ENCODE measurements at regions not wholly inside any gene's neighbourhood (a gene's known extent, or its start where the extent isn't known, plus 50 kb on each side); places are given as distances from the start of the nearest gene placed in this dataset.

DNA sequence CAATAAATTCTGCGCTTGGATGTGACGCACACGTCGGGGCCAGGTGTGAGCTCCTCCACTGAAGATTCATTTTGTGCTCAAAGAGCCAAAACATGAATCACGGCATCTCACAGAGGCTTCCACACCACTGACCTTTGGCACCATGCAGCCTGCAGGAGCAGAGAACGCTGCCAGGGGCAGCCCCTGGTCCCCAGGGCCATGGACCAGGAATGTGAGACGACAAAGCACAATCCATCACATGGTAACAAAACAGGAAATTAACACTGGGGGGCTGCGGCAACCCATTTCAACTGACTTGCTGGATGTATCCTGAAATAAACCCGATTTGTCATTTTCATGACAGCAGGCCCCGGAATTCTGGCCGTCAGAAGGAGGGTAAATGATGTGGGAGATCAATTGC, 167.5 kb upstream of the IGF1R start:
- DNase-seq = no peak

DNA sequence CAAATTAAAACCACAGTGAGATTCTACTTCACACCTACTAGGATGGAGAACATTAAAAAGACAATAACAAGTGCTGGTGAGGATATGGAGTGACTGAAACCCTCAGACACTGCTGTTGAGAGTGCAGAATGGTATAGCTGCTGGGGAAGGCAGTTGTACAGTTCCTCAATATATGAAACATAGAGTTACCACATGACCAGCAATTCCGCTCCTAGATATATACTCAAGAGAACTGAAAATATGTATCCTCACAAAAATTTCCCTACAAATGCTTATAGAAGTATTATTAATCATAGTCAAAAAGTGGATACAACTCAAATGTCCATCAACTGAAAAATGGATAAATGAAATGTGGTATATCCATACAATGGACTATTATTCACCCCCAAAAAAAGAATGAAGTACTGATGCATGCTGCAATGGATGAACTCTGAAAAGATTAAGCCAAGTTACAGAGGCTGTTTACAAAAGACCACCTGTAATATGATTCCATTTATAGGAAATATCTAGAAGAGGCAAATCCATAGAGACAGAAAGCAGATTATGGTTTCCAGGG, 164.7 kb upstream of the IGF1R start:
- no peak for DNase-seq

DNA sequence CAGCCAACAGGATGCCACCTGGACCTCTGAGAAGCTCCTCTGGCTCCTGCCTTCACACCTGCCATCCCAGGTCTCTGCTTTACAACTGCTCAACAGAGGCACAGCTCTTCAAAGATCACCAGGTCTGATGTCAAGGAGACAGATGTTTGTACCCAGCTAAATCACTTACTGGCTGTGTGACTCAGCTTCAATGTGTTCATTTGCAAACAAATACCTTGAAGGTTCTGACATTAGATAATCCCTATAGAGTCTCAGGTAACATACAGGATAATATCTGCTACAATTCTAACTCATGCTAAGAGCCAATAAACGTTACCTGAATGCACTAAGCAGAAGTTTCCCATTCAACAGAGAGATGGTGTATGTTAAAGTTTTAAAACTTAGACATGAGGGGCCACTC, 163.4 kb upstream of the IGF1R start:
- no peak for DNase-seq

DNA sequence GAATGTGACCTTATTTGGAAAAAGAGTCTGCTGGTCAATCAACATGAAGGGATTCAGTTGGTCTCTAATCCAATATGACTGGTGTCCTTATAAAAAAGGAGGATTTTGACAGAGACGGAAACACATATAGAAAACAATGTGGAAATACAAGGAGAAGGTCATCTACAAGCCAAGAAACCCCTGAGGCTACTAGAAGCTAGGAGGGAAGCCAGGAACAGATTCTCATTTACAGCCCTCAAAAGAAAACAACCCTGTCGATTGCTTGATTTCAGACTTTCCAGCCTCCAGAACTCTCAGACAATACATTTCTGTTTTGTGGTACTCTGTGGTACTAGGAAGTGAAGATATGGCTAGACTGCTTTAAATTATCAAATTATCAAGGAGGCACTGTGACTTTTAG, 162.9 kb upstream of the IGF1R start:
- no peak for DNase-seq

DNA sequence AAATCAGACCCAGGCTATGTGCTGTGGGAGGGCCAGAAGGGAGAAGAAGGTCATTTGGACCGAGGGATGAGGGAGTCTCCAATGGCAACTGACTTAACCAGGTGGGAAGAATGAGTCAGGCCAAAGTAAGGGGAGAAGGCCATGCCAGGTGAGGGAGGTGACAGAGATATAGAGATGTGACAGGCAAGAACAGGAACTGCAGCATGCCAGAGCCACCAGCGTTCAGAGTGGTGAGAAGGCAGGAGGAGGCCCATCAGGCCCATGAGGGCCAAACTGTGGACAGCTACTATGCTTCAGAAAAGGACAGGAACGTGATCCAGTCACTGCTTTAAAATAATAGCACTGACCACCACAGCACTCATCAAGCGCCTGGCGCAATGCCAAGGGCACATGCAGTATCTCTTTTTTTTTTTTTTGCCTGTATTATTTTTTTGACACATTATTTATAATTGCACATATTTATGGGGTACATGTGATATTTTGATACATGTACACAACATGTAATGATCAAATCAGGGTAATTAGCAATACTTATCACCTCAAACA, 154.3 kb upstream of the IGF1R start:
- DNase-seq = no peak

DNA sequence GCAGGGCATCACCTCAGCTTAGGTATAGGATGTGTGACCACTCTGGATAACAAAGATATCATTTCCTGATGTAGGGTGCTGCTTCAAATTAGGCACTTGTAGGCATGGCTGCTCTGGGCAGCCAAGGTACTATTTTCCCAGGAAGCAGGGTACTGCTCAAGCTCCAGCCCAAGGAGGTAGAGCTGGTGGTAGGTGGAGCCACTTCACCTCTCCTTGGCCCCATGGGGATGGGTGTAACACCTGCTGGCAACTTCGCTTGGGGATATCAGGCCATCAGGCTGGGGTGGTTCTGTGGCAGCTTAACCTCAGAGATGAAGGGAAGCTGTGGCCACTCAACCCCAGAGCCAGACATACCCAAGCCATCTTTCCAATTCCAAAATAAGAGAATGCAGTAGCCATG, 147.1 kb upstream of the IGF1R start:
- no peak for DNase-seq

DNA sequence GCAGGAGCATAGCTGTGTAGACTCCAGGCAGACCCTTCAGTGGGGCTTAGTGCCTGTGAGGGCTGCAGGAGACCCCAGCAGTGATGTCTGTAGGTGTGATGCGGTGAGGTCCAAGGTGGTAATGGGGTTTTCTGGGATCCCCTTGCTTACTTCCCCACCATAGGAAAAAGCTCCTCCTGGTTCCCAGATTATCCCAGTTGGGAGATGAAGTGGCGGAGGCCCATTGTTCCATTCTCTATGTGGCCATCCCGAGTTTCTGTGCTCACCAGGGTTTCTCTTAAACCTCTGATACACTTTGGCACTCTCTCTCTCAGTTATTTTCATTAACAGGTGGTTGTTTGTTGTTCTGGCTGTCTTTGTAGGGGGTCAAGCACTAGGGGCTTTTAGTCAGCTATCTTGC, 146.7 kb upstream of the IGF1R start:
- no peak for DNase-seq

DNA sequence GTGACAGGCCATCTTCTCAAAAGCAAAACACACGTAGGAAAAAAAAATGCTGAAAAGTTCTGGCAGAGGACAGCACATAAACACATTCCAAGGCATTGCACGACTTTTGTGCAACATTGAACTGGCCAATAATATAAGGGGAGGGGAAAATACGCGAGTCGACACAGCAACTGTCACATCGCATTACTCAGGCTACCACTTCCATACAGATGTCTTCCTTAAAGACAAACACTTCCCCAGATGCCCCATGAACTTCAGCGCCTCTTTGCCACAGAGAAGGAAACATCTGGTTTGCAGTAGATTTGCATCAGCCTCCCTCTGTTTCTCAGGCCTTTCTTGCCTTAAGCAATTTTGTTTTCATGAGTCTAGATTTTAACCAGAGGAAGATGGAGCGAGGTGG, 144.4 kb upstream of the IGF1R start:
- DNase-seq = peak; percentile 63

DNA sequence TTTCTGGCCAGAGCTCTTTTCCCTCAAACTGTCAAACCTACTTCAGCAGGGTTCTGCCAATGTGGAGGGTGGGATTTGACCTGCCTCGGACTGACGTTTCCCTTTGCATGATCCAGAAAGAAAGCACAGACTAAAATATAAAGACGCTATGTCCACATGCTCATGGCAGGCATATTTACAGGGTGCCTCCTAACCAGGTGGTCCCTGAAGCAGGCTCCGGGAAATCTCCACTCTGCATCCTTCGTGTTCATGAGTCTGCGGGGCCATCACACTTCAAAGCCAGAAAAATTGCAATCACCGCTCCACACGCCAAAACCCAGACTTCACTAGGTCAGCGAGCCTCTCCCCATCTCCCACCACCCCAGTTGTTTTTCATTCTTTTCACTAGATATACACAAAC, 143.3 kb upstream of the IGF1R start:
- DNase-seq = no peak

DNA sequence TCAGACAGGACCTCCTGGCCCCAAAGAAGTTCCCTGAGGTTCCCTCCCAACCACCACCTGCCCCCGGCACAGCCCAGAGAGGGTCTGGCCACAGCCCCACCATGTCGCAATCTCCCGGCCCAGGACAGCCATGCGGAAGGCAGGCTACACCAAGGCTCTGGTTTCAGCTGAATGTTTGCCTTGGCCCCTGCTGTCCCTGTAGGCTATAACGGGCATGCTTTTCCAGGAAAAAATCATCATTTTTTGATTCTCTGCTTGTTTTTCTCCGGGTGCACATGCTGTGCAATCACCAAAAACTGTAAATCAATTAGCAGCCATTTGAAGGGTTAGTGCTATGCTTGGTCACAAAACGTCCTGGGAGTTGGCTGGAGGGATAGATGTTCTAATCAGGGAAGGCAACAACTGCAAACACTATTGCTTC, 142.7 kb upstream of the IGF1R start:
- DNase-seq = no peak

DNA sequence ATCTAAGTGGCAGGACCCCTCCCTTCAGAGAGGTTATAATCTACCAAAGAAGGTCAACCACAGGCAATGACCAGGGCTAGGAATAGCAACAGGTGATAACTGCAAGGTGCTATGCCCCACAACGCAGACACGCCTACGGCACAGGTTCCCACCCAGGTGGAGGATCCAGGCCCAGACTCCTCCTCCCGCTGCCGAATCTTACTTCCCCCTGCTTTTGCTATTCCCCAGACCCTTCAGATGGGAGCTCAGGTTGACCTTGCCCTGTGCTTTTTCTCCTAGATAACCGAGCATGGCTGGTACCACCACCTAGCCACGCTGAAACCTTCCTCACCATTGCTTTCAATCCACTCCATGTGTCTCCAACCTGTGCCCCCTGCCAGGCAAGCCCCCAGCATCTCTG, 142.2 kb upstream of the IGF1R start:
- DNase-seq = no peak

DNA sequence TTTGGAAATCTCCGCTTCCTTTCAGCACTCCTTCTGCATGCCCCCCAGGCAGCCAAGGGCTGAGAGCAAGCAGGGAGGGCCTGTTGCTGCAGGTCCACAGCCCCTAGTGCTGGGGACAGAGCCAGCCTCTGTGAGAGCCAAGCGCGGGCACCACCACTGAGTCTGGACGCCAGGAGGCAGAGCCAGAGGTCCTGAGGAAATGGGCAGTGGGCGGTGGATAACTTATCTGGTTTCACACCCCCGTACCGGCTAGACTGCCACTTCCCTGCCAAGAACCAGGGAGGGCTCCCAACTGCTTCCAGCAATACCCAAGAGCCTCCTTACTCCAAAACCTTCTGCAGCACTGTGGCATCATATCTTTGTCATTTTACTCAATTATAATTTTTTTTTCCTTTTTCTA, 141.6 kb upstream of the IGF1R start:
- no peak for DNase-seq

DNA sequence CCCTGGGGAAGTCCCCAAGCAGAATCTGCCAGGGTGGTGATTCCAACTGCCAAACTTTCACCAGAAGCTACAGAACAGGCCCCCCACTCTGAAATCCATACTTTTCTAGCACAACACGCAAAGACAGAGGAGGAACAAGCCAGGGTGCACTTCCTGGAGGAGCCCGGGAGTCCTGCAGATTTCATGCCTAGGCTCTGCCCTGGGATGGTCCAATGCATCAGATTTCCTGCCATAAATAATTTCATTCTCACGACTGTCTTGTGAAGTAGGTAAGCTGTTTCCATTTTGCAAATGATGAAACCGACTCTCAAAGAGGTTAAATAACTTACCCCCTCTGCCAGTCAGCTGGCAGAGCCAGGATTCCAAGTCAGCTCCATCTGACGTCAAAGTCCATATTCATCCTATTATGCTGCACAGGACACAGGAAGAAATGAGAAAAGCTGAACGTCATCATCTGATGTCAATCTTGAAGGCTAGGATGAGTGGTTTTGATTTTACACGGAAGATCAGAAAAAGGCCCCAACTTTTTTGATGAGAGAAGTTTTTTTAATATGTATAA, 134.8 kb upstream of the IGF1R start:
- DNase-seq = no peak

DNA sequence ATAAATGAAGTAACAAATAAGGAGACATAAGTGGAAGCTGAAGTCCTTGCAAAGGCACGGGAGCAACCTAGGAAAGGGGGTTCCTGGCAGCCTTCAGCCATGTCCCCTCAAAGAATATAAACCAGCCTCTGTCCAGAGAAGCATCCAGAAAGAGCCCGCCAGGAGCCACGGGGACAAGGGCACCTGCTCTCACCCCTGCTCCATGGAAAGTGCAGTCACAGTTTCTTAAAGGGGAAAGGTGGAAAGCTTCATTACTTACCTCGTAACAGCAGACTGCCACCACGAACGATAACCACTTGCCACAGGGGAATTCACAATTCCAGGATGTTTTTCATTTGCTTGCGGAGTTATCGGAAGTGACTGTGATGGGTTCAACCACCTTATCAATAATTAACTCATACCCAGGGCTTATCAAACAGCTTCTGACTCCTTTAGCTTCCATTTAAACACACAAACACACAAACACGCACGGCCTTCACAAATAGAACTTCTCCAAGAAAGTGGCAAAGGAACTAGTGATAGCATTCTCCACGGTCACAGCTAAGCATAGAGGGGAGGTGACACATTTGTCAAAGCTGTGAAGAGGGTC, 134.2 kb upstream of the IGF1R start:
- DNase-seq = no peak

DNA sequence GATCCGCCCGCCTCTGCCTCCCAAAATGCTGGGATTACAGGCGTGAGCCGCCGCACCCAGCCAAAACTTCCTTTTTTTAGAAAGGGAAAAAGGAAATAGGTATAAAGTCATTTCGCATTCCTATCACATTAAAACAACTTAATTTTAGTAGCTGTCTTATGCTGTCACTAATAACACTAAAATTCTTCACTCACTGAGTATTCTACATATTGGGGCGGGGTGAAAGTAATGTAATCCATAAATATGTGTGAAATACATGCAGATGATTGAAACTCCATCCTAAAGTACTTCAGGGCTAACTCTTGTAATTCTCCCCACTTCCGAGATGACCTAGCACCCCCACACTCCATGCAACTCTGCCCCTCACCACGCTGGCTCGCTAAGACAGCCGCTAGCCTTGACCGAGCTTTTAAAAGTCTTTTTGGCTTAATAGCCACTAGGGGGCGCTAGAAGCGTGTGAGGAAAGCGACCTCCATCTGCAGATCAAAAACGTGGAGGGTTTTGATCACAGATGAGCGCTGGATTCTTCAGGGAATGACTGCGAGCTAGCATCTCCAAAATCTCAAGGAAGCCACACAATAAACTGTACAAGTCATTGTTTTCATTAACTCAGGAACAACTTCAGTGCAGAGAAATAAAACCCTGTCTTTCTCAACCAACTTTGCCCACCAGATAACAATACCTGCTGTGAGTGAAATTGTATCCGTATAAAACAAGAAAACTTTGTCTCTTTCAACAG, 129.3 kb upstream of the IGF1R start:
- DNase-seq = peak; percentile 68

DNA sequence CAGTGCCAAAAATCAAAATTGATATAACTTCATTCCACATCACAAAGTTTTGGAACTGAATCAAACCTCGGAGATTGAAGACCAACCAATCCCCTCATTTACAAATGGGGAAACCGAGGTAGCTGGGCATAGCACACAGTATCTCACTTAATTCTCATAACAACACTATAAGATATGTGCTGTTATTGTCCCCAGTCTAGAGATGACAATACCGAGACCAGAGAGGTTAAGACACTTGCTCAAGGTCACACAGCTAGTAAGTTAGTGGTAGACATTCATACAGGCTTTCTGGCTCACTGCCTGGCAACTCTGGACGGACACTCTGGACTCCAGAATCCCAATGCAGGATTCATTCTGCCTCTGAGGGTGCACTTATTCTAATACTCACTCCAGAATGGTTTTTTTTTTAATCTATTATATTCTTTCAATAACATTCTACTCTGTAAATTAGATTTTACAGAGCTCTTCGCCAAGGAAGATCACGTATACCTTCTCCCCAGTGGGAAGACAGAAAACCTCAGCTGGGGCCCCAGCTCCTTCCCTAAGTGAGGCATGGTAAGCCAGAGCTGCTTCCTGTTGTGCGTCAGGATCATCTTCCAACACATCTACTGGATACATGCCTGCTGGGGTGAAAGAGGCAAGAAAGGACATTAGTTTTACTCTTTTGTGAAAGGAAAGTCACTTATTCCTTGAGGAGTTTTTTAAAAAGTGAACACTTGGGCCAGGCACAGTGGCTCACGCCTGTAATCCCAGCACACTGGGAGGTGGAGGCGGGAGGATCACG, 128.4 kb upstream of the IGF1R start:
- DNase-seq = no peak

DNA sequence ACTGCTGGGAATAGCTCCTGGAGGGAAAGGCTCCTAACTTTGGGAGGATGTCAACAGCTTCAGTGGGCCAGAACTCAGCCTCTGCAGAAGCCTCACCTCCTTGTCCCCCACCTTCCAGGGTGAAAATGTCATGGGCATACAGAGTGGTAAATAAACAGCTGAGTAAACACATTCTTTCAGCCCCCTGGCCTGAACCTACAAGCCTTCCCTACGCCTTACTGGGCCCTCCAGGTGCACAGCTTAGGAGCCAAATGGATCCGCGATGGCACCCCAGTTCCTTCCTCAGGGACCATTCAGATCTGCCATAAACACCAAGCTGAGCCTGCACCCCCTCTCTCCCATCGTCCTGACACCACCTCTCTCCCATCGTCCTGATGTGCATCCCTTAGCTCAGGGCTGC, 126.2 kb upstream of the IGF1R start:
- DNase-seq = no peak

DNA sequence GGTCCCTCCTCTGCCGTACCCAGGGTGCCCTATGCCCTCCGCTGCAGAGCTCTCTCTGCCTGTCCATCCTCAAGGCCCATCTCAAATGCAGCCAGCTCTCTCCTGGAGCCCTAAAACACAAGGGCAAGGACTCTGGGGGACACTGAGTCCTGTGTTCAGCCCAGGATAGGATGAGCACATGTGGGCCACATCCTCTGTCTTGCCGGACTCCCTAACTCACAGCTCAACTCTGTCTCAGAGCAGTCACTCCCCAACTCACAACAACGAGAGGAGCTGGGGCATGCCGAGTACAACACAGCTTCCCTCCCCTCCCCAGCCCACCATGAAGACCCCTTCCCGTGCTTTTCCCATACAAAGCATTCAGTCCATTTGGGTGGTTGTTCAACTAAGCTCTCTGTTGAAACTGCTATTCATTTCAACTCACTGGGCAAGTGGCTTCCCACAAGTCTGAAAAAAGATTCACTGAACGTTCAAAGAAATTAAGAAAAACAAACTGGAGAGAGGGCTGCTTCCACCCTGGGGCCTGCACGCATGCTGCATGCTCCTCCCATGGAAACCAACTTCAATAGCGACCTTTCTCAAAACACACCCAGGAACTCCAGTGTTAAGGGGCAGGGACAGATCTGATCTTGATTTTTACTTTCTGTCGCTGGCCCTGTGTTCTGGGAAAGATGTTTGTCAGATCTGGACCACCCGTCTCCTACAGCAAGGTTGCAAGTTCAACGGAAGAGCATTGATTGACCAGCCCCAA, 124.3 kb upstream of the IGF1R start:
- DNase-seq = no peak

DNA sequence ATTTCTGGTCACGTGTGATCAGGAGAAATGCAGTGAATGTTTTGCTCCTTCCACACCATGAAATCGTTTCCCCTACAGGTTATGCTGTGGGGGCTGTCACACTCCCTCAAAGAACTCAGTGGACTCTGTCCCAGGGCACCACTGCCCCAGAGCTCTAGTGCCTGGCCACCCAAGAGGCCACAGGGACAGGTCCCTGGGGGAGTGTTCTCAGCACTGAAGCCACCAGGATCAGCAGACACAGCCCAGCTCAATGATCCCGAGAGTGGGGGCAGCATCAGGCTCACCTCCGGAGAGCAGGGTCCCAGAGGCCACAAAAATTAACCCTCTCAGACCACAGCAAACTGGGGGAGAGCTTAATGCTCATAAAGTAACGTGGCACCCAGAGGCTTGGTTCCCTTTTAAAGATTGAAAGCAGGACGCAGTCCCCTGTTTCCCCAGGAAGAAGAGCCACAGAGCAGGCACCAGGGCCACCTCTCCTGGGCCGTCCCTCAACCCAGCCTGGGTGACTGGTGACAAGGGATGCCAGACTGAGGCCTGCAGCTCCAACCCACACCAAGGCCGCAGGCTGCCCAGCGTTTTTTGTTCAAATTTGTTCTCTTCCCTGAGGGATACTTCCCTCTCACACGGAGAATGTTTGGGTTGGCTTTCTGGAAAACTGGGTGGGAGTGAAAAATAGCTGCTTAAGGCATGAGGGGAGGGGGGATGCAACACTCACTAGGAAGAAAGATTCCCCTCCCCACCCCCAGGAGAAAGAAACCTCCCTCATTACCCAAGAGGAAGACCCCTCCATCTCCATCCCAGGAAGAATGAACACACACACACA, 123.3 kb upstream of the IGF1R start:
- no peak for DNase-seq

DNA sequence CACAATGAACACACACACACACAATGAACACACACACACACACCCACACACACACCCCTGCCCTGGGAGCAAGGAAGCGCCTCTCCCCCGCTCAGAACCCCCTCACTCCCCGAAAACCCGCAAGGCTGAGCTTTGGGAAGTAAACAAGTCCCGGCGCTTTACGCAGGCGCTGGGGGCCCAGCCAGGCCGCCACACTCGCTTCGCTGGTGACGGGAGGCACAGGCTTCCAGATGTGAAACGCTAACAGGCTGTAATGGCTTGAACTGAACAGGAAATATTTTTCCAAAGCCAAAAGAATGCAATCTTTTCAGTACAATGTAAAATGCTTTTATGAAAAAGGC, 122.7 kb upstream of the IGF1R start:
- peak; percentile 79 for DNase-seq

DNA sequence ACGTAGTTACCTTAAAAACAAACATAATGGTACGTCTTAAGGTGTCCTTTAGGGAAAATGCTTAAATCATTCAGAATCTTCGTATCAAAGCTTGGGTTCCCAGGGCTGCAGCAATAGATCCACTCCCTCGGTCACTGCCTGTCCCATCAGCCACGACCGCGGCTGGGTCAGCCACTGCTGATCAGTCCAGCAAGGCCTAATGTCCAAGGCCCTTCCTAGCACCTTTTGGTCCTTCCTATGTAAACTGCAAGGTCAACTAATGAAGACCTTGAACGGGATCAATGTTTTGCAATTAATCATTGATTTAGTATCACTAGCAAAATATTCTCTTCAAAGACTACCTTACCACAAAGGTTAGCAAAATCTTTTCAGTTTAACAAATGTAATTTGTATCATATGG, 122.2 kb upstream of the IGF1R start:
- no peak for DNase-seq
